ENCODE measurements at regions not wholly inside any gene's neighbourhood (a gene's known extent, or its start where the extent isn't known, plus 50 kb on each side); places are given as distances from the start of the nearest gene placed in this dataset.

- TF ChIP-seq SUZ12 (IDR thresholded peaks at IDR 0.05; ENCODE audit: extremely low read depth, insufficient read depth, insufficient read length) (no peak), YY1 (IDR thresholded peaks at IDR 0.05; ENCODE audit: insufficient read depth, insufficient read length) (no peak), ZNF274 (IDR thresholded peaks at IDR 0.05; ENCODE audit: low read depth, low read length) (no peak)
Observed at GRCh38 chr5:125100951-125101350, 354.5 kb upstream of the ZNF608 start.
